ENCODE measurements at regions not wholly inside any gene's neighbourhood (a gene's known extent, or its start where the extent isn't known, plus 50 kb on each side); places are given as distances from the start of the nearest gene placed in this dataset.
"Not testable (repeated sequence)": the region's sequence is repeated elsewhere in the genome, so short reads cannot be mapped to it uniquely, and the experiment has no call there.

DNA sequence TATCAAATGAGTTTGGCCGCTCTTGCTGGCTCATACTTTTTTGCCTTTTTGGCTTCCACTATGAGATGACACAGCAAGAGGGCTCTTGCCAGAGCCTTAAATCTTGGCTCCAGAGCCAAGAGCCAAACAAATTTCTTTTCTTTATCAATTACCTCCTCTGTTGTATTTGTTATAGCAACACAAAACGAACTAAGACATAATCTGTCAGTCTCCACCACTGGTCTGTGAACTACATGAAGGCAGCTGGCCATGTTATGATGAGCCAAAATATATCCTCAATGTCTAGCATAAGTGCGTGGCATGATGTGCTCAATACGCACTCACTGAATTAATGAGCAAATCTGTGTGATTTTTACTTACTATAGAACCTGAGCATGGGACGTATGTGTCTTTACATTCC is 220.0 kb upstream of the ZNF217 start:
- no peak for DNase-seq

DNA sequence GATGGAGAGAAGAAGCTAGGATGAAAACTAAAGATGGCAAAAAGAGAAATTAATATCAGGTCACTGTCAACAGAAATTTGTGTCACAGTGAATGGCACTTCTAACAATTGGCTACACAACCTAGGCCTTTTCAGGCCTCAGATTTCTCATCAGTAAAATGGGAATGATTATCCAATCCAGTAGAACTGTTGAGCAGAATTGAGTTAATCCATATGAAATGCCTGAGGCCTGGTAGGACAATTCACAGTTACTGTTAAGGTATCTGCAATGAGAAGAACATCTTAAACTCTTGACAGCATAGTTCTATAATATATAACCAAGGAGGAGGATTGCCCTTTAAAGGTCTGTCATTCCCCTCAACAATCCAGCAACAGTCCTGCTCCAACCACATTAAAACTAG is 217.9 kb upstream of the ZNF217 start:
- no peak for DNase-seq

DNA sequence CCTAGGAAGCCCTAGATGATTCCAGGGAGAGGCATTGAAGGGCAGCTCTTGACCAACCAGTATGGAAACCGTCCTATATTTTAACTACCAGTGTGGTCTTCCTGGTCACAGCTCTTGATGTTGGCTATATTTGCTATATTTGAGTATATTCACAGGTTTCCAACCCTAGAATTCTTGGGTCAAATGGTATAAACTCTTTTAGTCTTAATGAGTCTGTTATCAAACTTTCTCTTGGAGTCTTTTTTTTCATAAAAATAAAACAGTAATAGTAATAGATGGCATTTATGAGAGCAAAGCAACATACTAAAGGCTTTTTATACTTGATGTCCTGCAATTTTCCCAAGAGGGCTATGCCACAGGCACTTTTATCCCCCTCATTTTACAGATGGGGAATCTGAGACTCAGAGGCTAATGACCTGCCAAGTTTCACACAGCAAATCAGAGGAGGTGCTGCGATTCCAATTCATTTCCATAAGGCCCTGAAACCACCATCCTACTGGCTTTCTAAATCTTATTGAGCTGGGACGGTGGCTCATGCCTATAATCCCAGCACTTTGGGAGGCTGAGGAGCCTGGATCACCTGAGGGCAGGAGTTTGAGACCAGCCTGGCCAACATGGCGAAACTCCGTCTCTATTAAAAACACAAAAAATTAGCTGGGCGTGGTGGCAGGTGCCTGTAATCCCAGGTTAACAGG is 217.2 kb upstream of the ZNF217 start:
- DNase-seq, result no peak

DNA sequence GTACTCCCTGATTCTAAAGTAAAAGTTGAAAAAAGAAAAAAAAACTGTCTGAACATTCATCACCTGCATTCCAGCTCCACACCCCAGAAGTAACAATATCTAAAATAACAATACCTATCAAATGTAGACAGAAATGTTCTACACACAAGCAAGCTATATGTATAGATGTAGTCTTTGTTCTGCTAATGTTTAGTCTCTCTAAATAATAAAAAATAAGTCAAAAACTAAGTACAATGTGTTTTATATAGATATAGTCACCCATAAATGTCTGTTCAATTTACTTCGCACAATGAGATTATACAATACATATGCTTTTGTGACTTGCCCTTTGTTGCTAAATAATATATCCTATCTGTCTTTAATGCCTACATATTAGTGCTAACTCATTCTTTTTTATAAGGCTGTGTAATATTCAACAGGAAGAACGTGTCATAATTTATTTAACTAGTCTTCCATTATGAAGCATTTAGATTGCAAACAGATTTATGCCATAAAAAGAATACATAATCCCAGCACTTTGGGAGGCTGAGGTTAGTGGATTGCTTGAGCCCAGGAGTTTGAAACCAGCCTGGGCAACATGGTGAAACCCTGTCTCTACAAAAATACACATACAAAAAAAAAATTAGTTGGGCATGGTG is 216.2 kb upstream of the ZNF217 start:
- no peak for DNase-seq

DNA sequence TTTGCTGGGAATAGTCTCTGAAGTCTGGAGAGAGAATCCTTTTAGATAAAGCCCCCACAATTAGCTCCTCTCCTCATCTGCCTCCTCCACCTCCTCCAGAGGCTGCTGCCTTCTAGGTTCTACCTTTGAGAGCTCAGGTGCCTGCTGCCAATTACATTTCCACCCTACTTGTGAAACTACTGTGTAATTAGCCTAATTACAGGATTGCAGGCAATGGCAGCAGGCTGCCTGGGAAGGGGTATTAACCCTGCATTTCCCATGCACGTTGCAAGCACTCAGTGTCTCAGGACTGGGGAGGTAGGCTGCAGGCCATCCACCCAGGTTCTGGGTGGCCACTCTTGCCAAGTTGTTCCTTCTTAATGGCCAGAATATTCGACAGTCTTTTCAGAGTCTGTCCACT is 215.6 kb upstream of the ZNF217 start:
- no peak for DNase-seq

DNA sequence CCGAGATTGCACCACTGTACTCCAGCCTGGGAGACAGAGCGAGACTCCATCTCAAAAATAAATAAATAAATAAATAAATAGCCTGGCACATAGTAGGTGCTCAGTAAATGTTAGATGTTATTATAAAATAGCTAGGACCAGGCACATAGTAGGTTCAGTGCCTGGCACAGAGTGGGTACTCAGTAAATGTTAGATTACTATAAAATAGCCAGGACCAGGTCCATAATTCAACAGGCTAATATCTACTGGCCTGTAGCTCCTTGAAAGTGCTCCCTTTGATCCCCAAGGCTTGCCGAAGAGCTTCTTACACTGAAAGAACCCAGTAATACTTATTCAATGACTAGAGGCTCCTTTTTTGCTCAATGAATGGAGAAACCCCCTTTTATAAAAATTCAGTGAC is 215.1 kb upstream of the ZNF217 start:
- DNase-seq, result no peak

DNA sequence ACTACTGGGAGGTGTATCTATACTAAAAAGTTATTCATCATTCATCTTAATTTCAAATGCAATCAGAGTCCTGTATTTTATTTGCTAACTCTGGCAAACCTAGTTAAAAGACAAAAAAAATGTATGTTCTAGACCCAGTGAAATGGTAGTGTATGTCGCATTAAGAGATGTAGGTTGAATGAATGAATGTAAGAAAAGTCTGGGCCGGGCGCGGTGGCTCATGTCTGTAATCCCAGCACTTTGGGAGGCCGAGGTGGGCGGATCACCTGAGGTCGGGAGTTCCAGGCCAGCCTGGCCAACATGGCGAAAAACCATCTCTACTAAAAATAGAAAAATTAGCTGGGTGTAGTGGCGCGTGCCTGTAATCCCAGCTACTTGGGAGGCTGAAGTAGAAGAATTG is 214.7 kb upstream of the ZNF217 start:
- not testable (repeated sequence) for DNase-seq

DNA sequence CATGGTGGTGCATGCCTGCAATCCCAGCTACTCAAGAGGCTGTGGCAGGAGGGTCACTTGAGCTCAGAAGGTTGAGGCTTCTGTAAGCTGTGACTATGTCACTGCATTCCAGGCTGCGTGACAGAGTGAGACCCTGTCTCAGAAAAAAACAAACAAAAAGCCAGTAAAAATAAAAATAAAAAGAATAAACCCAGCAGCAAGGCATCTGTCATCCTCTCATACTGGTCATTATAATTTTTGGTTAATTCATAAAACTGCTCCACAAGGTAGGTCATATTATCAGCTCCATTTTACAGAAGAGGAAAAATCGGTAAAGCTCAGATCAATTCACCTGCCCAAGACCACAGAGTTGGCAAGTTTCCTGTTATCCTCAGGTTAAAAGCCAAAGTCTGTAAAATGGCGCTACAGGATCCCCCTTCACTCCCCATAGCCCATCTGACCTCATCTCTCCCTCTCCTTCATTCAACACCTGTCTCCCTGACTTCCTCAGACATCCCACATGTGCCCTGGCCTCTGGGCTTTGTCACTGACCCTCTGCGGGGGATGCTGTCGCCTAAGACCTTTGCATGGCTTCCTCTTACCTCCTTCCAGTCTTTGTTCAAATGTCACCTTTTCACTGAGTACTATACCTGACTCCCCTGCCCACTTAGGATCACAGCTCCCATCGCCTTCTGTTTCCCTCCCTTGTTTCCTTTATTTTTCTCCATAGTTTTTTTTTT is 213.2 kb upstream of the ZNF217 start:
- no peak for DNase-seq

DNA sequence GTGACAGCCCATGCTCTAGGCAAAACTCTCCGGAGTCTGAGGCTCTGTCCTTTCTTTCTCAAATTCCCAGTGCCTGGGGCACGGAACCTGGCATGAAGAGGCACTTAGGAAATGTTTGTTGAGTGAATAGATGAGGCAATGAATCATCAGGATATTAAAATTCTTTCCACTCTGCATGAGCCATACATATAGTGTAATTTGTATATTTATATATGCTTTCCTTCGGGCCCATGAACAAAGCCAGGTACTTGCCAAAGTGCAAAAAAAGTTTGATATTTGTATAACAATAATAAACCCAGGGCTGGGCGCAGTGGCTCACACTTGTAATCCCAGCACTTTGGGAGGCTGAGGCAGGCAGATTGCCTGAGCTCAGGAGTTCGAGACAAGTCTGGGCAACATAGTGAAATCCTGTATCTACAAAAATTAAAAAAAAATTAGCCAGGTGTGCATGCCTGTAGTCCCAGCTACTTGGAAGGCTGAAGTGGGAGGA is 212.3 kb upstream of the ZNF217 start:
- DNase-seq, result no peak

DNA sequence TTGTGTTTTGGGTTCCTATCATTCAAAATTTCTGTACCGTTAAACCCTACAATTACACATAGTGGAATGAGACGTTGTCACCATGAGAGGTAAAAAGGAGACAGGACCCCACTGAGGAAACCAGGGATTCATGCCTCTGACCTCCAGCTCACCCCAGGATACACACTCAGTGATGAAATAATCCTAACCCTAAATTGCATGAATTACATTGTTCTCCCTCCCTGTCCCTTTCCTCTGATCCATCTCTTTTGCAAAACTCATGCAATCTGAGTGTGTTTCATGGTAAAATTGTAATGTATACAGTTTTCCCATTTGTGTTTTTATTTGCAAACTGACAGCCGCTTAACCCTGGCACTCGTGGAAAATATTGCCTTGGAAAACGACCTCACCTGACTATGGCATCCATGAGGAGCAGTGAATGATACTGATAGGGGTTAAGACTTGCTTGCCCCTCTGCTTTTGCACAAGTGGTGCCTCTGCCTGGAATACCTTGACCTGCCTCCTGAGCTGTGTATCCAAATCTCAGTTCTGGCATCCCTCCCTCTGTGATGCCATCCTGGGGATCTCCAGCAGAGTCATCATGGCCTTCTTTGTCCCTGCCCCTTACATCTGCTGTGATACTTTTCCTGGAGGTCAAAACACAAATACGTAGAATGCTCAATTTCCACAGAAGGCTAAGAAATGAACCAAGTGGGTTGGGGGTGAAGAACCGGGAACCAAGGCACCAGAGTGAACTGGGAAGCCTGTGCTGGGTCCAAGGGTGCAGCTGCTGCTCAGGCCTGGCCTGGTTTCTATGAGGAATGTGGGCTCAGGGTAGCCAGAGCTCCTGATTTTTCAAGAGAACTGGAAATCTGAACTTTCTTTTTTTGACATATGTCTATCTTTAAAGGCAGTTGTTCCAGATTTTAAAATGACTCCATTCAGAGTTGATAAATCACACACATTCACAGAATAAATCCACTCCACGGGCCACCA is 211.6 kb upstream of the ZNF217 start:
- no peak for DNase-seq

DNA sequence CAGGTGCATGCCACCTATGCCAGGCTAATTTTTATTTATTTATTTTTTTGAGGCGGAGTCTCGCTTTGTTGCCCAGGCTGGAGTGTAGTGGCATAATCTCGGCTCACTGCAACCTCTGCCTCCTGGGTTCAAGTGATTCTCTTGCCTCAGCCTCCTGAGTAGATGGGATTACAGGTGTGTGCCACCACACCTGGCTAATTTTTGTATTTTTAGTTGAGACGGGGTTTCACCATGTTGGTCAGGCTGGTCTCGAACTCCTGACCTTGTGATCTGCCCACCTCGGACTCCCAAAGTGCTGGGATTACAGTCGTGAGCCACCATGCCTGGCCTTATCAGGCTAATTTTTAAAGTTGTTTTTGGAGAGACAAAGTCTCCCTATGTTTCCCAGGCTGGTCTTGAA is 210.7 kb upstream of the ZNF217 start:
- not testable (repeated sequence) for DNase-seq

DNA sequence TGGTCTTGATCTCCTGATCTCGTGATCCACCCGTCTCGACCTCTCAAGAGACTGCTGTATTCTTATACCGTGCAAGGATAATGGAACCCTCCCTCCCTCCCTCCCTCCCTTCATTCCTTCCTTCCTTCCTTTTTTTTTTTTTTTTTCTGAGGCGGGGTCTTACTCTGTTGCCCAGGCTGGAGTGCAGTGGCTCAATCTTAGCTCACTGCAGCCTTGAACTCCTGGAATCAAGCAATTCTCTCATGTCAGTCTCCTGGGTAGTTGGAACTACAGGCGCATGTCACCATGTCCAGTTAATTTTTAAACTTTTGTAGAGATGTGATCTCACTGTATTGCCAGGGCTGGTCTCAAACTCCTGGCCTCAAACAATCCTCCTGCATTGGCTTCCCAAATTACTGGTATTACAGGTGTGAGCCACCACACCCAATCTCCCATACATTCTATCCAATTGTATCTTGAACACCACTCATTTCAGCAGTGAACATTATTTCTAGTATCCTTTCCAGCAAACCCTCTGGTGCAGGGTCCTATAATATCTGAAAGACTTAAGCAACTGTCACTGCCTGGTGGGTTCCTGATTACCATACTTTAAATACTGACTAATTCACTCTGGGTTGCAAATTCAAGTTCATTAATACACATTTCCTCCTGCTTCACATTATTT is 210.0 kb upstream of the ZNF217 start:
- no peak for DNase-seq

DNA sequence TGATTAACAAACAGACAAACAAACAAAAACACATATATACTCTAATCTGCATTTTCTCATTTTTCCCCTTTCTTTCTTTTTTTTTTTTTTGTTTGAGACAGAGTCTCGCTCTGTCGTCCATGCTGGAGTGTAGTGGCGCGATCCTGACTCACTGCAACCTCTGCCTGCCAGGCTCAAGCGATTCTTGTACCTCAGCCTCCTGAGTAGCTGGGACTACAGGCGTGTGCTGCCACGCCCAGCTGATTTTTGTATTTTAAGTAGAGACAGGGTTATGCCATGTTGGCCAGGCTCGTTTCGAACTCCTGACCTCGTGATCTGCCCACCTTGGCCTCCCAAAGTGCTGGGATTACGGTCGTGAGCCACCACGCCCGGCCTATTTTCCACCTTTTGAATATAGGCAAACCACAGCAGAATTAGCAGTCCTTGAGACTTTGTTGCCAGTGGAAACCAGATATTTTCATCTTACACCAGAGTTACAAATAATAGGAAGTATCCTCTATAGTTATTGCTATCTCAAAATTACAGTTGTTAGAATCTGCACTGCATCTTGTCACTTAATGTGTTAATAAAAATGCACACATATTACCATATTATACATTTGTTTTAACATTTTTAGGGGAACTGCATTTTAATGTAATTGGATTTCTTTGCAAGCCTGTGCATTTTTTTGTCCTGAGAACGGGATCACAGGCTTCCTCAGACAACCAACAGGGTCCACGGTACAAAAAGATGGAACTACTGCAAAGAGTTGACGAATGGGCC is 208.2 kb upstream of the ZNF217 start:
- DNase-seq, result no peak

DNA sequence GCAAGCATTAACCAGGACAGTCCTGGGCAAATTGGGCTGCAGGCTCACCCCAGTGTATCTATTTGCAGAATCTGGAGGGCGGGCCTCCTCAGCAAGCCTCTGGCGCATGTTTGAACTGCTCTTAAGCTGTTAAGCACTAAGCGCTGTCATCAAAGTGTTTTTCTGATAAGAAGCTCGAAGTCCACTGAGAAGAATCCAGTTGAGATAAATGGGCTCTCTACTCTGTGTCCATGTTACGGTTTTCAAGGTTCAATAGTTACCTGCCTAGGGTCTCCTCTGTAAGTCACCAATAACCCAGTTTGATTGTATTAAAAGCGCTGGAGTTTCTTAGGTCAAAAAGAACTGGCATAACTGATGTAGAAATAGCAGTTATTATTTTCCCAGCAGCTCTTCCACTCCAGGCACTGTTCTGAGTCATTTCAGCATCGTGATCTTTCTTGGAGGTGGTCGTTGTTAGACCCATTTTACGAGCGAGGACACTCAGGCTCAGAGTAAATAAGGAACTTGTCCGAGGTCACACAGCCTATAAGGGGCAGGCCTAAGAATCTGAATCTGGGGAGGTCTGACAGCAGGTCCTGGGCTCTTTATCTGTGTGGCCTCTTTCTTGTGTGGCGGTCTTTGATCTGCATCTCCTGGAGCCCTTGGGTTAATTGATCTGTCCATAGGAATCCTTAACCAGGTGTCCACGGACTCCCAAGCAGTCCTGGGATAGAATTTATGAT is 207.4 kb upstream of the ZNF217 start:
- DNase-seq, result peak; percentile 60

DNA sequence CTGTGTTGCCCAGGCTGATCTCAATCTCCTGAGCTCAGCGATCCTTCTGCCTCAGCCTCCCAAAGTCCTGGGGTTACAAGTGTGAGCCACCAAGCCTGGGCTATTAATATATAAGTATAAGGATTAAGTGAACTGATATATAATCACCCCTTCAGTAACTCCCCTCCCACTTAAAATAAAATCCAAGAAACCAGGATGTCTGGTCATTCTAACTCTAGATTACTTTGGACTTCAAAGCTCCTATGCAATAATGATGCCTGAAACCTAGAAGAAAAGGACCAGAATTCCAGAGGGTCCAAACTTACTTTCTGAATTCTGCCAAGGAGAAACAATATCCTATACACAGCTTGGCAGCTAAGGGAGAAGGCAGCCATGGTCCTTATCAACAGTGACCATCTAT is 206.8 kb upstream of the ZNF217 start:
- no peak for DNase-seq

DNA sequence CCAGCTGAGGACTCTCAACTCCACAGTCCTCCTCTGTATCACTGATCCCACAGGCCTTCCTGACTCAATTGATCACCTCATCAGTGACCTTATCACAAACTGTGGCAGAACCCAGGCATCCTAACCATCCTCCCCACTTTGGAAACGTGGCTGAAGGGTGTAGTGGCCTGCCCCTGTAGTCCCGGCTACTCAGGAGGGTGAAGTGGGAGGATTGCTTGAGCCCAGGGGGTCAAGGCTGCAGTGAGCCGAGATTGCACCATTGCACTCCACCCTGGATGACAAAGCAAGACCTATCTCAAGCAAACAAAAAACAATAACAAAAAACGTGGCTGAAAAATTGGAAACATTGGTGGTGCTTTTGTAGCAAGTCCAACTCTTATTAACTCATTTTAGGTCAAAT is 203.4 kb upstream of the ZNF217 start:
- no peak for DNase-seq

DNA sequence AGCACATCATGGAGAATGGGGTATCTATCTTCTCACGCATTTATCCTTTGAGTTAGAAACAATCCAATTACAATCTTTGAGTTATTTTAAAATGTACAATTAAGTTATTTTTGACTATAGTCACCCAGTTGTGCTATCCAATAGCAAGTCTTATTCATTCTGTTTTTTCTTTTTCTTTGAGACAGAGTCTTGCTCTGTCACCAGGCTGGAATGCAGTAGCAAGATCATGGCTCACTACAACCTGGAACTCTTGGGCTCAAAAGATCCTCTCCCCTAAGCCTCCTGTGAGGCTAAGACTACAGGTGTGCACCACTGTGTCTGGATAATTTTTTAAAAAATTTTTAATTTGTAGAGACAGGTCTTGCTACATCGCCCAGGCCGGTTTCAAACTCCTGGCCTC is 201.5 kb upstream of the ZNF217 start:
- DNase-seq, result no peak

DNA sequence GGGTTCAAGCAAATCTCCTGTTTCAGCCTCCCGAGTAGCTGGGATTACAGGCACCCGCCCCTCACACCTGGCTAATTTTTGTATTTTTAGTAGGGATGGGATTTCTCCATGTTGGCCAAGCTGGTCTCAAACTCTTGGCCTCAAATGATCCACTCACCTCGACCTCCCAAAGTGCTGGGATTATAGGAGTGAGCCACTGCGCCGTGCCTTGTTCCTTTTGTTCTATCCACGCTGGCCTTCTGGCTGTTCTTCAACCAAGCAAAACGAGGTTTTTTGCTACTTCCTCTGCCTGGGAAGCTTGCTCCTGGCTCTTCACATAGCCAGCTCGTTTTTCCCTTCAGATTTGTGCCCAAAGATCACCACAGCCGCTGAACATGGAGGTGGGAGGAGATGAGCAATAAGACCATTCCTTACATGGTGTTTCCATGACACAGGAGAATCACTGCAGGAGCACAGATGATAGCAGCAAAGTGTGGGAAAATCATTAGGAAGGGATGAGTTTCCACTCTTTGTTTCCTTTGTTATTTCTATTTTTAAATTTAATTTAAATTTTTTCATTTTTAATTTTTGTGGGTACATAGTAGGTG is 201.0 kb upstream of the ZNF217 start:
- no peak for DNase-seq

DNA sequence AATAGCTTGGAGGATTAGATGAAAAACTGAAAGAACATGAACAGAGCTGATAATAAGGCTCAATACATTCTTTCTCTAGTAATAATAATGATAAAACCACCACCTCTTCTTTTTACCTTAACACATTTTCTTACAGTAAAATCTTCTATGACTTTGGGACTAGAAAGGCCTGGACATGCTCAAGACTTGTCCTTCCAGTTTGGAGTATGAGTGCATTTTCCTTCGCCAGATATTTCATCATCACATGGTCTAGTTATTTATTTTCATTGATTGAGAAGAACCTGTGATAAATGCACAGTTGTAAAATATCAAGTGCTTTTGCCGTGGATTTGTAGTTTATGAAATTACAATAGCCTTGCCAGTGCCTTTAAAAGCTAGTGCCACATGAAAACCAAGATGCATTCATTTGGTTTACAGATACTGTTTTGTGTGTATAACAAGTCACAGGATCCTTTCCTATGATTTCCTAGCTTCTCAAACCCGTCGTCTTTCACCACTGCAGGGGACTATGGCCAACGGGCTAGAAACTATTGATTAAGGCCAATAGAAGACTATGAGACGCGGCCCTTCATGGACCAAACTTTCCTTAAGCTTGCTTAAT is 200.2 kb upstream of the ZNF217 start:
- no peak for DNase-seq

DNA sequence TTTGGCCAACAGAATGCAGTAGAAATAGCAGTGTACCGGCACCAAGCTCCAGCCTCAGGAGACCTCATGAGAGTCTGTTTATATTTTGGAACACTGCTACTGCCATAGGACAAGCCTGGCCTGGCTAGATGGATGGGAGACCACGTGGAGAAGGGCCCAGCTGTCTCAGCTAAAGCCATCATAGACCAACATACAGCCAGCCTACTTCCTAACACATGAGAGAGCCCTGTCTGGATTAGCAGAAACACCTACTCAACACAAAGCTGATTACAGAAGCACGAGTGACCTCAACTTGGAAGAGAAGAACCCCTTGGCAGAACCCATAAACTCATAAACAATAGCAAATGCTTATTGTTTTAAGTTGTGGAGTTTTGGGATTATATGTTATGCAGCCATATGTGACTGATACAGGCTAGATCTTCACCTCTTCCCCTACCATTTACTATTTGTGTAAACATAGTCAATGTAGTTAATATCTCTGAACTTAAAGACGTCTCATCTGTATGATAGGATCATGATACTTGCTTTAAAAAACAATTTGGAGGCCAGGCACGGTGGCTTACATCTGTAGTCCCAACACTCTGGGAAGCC is 199.4 kb upstream of the ZNF217 start:
- DNase-seq, result no peak

Data from hematopoietic multipotent progenitor cell treated with erythropoietin and hydrocortisone succinate and interleukin-3 and kit ligand, for 4 days (in vitro differentiated cells).